ENCODE measurements at regions not wholly inside any gene's neighbourhood (a gene's known extent, or its start where the extent isn't known, plus 50 kb on each side); places are given as distances from the start of the nearest gene placed in this dataset.
"Not testable (repeated sequence)": the region's sequence is repeated elsewhere in the genome, so short reads cannot be mapped to it uniquely, and the experiment has no call there.

DNA sequence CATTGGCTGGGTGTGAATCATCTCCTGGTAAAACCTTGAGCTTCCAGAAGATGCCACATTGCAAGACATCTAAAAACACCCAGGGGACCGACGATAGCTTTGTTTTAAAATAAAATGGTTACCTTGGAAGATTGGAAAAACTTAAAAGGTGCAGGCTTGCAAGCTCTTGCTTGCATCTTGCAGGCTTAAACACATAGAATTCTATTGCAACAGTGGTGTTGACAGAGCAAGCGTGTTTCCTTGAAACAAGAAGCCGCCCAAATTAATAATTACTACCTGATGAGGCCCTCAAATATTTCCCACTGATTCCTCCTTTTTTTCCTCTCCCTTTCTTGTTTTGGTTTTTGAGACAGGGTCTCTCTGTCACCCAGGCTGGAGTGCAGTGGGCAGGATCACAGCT, 137.1 kb upstream of the BASP1 start:
- Histone ChIP-seq H3K36me3 (replicated peaks; ENCODE audit: insufficient read depth, low read length) (no peaks in the 10 kb centered on the region), H3K4me1 (ENCODE audit: low read length) (no peaks in the 10 kb centered on the region), H3K79me2 (ENCODE audit: low read length) (no peaks in the 10 kb centered on the region), H4K20me1 (ENCODE audit: insufficient read depth, low read length) (no peaks in the 10 kb centered on the region), H3K9me2 (replicated peaks; ENCODE audit: insufficient read depth, low read length) (no peaks in the 10 kb centered on the region), H3K9ac (ENCODE audit: low read length) (no peak overlapping the region), H3K4me3 (ENCODE audit: low read length) (no peak overlapping the region), H2AFZ (ENCODE audit: low read length) (no peak overlapping the region), H3F3A (ENCODE audit: insufficient read depth, low read length) (no peaks in the 10 kb centered on the region), H3K9me3 (replicated peaks; ENCODE audit: insufficient read depth, low read length) (no peaks in the 10 kb centered on the region), H3K4me2 (ENCODE audit: low read depth, low read length) (no peak overlapping the region), H3K27ac (ENCODE audit: low read length) (no peak overlapping the region), H3K27me3 (replicated peaks; ENCODE audit: insufficient read depth, low read length) (no peaks in the 10 kb centered on the region)
- no peak for DNase-seq
- TF ChIP-seq EZH2 (optimal IDR thresholded peaks at IDR 0.05; ENCODE audit: low read depth, low read length) = no peak
- TF ChIP-seq, protein P1, sequence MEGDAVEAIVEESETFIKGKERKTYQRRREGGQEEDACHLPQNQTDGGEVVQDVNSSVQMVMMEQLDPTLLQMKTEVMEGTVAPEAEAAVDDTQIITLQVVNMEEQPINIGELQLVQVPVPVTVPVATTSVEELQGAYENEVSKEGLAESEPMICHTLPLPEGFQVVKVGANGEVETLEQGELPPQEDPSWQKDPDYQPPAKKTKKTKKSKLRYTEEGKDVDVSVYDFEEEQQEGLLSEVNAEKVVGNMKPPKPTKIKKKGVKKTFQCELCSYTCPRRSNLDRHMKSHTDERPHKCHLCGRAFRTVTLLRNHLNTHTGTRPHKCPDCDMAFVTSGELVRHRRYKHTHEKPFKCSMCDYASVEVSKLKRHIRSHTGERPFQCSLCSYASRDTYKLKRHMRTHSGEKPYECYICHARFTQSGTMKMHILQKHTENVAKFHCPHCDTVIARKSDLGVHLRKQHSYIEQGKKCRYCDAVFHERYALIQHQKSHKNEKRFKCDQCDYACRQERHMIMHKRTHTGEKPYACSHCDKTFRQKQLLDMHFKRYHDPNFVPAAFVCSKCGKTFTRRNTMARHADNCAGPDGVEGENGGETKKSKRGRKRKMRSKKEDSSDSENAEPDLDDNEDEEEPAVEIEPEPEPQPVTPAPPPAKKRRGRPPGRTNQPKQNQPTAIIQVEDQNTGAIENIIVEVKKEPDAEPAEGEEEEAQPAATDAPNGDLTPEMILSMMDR (IDR thresholded peaks at IDR 0.05; ENCODE audit: low read length) = no peak
- no peak for TF ChIP-seq EZH2phosphoT487 (IDR thresholded peaks at IDR 0.05; ENCODE audit: low read length)

GRCh38 chr5:17081142-17081541, 136.3 kb upstream of the BASP1 start:
- no peak for DNase-seq
- H3K36me3 ChIP-seq (replicated peaks; ENCODE audit: insufficient read depth, low read length) = no peaks in the 10 kb centered on the region
- no peak overlapping the region for H3K4me3 ChIP-seq (ENCODE audit: low read length)
- H3K27ac ChIP-seq (ENCODE audit: low read length) = no peak overlapping the region
- H3K9me2 ChIP-seq (replicated peaks; ENCODE audit: insufficient read depth, low read length) = no peaks in the 10 kb centered on the region
- no peak overlapping the region for H3K9ac ChIP-seq (ENCODE audit: low read length)
- H3K27me3 ChIP-seq (replicated peaks; ENCODE audit: insufficient read depth, low read length) = no peaks in the 10 kb centered on the region
- no peaks in the 10 kb centered on the region for H3K9me3 ChIP-seq (replicated peaks; ENCODE audit: insufficient read depth, low read length)
- no peak overlapping the region for H3K4me2 ChIP-seq (ENCODE audit: low read depth, low read length)
- H3F3A ChIP-seq (ENCODE audit: insufficient read depth, low read length) = no peaks in the 10 kb centered on the region
- H4K20me1 ChIP-seq (ENCODE audit: insufficient read depth, low read length) = no peaks in the 10 kb centered on the region
- no peaks in the 10 kb centered on the region for H3K79me2 ChIP-seq (ENCODE audit: low read length)
- no peak overlapping the region for H2AFZ ChIP-seq (ENCODE audit: low read length)
- no peaks in the 10 kb centered on the region for H3K4me1 ChIP-seq (ENCODE audit: low read length)
- TF ChIP-seq, protein P1 (IDR thresholded peaks at IDR 0.05; ENCODE audit: low read length) = no peak
- TF ChIP-seq EZH2phosphoT487 (IDR thresholded peaks at IDR 0.05; ENCODE audit: low read length) = no peak

GRCh38 chr5:17083276-17083675, 134.2 kb upstream of the BASP1 start:
- not testable (repeated sequence) for H3K36me3 ChIP-seq (replicated peaks; ENCODE audit: insufficient read depth, low read length); H3K4me3 ChIP-seq (ENCODE audit: low read length); H3K79me2 ChIP-seq (ENCODE audit: low read length); H3K9me2 ChIP-seq (replicated peaks; ENCODE audit: insufficient read depth, low read length); H3K27me3 ChIP-seq (replicated peaks; ENCODE audit: insufficient read depth, low read length); H3K4me1 ChIP-seq (ENCODE audit: low read length); H3K4me2 ChIP-seq (ENCODE audit: low read depth, low read length); H3F3A ChIP-seq (ENCODE audit: insufficient read depth, low read length); H3K9me3 ChIP-seq (replicated peaks; ENCODE audit: insufficient read depth, low read length); H4K20me1 ChIP-seq (ENCODE audit: insufficient read depth, low read length); H3K9ac ChIP-seq (ENCODE audit: low read length); DNase-seq; H3K27ac ChIP-seq (ENCODE audit: low read length); H2AFZ ChIP-seq (ENCODE audit: low read length)

DNA sequence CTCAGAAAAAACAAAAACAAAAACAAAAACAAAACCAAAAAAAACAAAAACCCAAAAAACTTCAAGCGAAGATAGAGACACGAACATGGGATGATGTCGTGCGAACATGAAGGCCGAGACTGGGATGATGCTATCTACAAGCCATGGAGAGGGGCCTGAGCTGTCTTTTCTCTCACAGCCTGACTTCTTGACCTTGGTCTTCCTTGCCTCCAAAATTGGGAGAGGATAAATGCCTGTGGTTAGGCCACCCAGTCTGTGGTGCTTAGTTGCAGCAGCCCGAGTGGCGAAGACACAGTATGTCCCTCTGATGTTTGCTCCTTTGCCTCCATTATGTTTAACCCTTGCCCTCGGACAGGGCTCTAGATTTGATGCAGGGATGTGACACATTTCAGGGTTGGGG, 130.4 kb upstream of the BASP1 start:
- Histone ChIP-seq H3K9me2 (replicated peaks; ENCODE audit: insufficient read depth, low read length) (no peaks in the 10 kb centered on the region), H3K4me2 (ENCODE audit: low read depth, low read length) (no peak overlapping the region), H2AFZ (ENCODE audit: low read length) (no peak overlapping the region), H3K36me3 (replicated peaks; ENCODE audit: insufficient read depth, low read length) (no peaks in the 10 kb centered on the region), H3K9ac (ENCODE audit: low read length) (no peak overlapping the region), H3K4me1 (ENCODE audit: low read length) (no peaks in the 10 kb centered on the region), H3F3A (ENCODE audit: insufficient read depth, low read length) (no peaks in the 10 kb centered on the region), H3K9me3 (replicated peaks; ENCODE audit: insufficient read depth, low read length) (no peaks in the 10 kb centered on the region), H3K27me3 (replicated peaks; ENCODE audit: insufficient read depth, low read length) (no peaks in the 10 kb centered on the region), H3K4me3 (ENCODE audit: low read length) (no peak overlapping the region), H4K20me1 (ENCODE audit: insufficient read depth, low read length) (no peaks in the 10 kb centered on the region), H3K27ac (ENCODE audit: low read length) (no peak overlapping the region), H3K79me2 (ENCODE audit: low read length) (no peaks in the 10 kb centered on the region)
- TF ChIP-seq EZH2phosphoT487 (IDR thresholded peaks at IDR 0.05; ENCODE audit: low read length) (no peak), EZH2 (optimal IDR thresholded peaks at IDR 0.05; ENCODE audit: low read depth, low read length) (no peak)
- TF ChIP-seq, protein P1 (IDR thresholded peaks at IDR 0.05; ENCODE audit: low read length) = no peak
- DNase-seq = no peak
